GM19452 (cell line): ENCODE measurements at regions not wholly inside any gene's neighbourhood (a gene's known extent, or its start where the extent isn't known, plus 50 kb on each side); places are given as distances from the start of the nearest gene placed in this dataset.

Experiments
- ATAC-seq: cut with Tn5 transposase; IDR thresholded peaks from one replicate; pipeline ENCODE4 v1.9.1; 2021; ENCODE audit not compliant: unreplicated experiment

DNA sequence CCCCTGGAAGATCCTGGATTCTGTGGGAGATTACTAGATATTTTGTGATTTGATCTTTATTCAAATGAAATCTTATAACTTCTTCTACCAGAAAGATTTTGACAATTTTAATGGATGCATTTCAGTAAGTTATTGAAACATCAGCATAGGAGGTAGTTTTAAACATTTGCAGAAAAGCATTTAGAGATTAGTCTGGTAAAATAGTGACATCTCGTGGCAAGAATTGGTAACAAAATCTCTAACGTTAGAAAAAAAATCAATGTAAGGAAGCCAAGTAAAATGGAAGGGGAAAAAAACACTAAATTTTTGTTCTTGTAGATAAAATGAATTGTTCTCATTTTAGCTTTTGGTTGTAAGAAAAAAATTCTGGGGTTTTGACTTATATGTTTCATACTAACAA, 73.3 kb downstream of the TASL start:
- ATAC-seq: no peak

DNA sequence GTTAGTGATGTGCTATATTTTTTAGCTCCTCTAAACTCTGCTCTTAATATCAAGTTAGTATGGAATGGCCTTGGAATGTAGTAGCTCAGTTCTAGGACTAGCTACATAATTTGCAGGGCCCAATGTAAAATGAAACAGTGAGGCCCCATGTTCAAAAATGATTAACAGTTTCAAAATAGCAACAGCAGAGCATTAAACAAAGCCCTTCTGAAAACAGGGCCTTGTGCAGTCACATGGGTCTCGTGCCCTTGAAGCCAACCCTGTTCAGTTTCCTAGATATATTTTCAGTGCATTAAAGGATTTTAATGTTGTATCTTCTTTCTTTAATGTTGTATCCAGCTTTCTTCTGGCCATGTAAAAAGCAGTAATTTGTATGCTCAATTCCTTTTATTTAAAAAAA, 82.1 kb downstream of the TASL start:
- no peak for ATAC-seq

DNA sequence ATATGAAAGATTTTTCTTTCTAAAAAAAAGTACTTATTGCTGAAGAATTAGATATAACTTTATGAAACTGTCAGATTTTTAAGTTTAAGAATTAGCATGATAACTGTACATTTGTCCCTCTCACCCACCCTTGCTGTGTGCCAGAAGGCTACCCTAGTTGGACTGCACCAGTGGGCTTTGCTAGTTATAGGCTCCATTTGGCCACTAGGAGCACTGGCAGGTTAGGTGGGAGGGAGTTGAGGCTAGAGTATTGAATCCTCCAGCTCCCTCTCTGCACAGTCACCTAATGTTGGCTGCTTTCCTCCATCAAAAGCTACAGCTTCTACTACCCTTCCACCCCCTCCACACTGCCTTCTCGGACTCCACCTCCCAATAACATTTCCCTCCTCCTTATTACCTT, 84.2 kb downstream of the TASL start:
- ATAC-seq: no peak

DNA sequence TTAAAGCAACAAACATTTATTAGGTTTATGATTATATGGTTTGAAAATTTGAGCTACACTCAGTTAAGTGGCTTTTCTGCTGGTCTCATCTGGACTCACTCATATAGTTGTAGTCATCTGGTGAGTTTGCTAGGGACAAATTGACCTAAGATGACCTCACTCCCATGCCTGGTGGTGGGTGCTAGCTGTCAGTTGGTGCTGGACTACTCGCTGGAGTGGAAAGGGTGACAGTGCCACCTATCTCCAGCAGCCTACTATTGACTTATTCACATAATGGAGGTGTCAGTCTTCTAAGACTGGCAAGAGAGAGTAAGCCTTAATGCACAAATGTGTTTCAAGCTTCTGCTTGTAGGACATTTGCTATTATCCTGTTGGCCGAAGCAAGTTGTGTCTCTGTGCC, 88.2 kb downstream of the TASL start:
- ATAC-seq: no peak

DNA sequence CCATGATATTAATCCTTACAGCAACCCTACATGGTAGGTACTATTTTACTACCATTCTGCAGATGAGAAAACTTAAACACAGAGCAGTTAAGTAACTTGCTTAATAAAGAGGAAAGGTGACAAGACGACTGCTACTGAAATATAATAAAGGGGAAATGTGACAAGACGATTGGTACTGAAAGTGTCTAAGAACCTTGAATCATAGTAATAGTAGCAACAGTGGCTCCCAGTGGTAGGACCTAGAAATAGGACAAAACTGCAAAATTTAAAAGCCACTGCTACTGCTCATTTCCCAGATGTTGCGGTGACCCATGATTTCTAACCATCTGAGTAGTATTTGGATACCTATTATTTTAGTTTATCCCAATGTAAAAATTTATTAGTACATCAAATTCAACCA, 89.5 kb downstream of the TASL start:
- ATAC-seq: peak; percentile 59

DNA sequence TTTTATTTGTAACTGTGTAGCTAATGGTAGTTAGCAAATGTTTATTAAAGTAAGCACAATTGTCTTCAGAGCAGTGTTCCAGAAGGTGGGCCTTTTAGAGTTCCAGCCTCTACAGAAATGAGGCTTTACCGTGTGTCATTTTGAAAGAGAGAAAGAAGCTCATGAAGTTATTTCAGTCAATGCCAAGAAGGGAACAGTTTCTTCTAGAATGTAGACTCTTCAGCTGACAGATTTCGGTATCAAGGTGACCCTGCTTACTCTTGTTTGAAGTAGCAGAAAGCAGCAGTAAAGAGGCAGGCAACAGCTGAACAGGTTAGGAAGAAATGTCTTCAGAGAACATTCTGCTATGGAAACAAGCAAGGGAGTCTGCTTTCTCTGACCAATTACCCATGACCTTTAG, 93.6 kb downstream of the TASL start:
- peak; percentile 63 for ATAC-seq

DNA sequence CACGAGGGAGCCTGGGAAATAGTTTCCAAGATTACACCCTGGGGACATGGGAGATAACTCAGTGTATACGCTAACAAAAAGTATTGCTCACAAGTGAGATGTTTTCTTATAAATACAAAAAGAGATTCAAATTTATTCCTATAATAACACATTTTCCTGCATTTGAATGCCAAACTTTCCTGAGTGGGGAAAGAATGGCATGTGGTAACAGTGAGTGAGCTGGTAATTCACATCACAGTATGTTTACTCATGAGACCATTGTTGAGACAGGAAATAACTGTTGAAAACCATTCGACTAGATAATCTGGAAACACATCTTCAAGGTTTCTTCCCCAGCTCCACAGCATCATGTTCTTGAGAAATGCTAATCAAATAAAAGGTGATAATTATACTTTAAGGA, 109.1 kb downstream of the TASL start:
- ATAC-seq: no peak
